ENCODE measurements at regions not wholly inside any gene's neighbourhood (a gene's known extent, or its start where the extent isn't known, plus 50 kb on each side); places are given as distances from the start of the nearest gene placed in this dataset.

DNA sequence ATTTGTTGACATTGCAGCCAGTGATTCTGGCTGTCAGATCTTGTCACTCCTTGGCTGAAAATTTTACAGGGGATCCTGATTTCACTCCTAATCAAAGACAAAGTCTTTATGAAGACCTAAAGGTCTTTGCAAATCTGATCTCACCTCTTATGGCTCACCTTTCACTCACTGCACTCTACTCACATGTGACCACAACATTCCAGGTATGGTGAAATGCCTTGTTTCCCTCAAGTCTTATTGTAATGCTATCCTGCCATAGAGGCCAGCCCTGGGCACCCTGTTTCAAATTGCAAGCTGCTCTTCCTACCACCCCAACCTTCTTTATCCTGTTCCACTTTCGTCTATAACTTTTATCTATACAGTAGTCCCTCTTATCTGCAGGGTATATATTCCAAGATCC lies 200.1 kb downstream of the NDFIP2 start:
- FAIRE-seq, result no peak

GRCh38 chr13:79680485-79680884 lies 199.5 kb downstream of the NDFIP2 start:
- FAIRE-seq, result no peak

- peak; percentile 62 for FAIRE-seq
These were observed 198.4 kb downstream of the NDFIP2 start for GRCh38 chr13:79679334-79679733.

GRCh38 chr13:79678100-79678499 lies 197.1 kb downstream of the NDFIP2 start:
- no peak for FAIRE-seq

GRCh38 chr13:79675931-79676660 lies 195.1 kb downstream of the NDFIP2 start:
- no peak for FAIRE-seq

- no peak for FAIRE-seq
These were observed 194.0 kb downstream of the NDFIP2 start for GRCh38 chr13:79674765-79675515.

DNA sequence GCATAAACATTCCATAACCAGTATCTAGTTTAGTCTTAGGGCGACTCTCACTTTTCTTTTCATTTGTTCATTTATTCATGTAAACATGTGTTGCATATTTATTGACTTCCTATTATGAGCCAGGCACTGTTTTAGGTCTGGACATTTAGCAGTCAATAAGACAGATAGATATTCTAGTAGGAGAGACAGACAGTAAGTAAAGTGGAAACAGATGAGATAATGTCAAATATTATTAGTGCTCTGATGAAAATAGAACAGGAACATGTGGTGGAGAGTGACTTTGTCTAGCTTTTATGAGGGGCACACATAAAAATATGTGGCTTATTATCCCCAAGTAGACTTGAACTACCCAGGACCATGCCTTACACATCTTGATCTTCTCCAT lies 193.0 kb downstream of the NDFIP2 start:
- FAIRE-seq, result no peak

DNA sequence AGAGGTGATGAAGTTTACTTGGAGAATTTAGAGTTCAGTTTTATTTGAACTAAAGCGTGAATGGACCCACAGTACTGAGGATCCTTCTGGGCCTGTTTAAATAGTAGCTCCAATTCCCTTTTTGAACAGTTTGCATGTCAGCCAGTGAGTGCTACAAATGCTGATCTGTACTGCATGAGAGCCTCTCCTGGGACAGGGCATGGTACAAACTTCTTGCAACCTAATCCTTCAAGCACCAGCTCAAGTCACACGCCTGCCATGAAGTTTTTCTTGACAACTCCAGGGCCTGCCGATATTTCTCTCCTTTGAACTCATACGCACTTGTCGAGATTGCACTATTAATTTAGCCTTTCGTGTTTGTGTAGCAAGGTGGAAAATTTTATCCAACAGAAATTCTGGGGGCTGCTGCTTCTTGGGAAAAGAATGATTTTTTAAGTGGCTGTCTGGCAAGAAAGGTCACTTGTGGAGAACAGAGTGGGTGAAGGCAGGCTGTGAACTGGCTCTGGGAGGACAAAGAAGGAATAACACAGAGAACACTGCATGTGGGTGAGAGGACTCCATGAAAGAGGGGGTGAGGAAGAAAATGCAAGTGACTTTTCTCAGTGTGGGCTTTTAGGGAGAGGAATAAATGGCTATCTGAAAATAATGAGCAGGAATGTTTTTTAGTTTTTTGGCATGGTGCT lies 192.5 kb downstream of the NDFIP2 start:
- no peak for FAIRE-seq

- FAIRE-seq, result no peak
These were observed 190.5 kb downstream of the NDFIP2 start for GRCh38 chr13:79671420-79671819.

- FAIRE-seq, result no peak
These were observed 187.3 kb downstream of the NDFIP2 start for GRCh38 chr13:79668201-79668752.

GRCh38 chr13:79667771-79668170 lies 186.8 kb downstream of the NDFIP2 start:
- FAIRE-seq, result no peak

- no peak for FAIRE-seq
These were observed 183.2 kb downstream of the NDFIP2 start for GRCh38 chr13:79663977-79664636.

DNA sequence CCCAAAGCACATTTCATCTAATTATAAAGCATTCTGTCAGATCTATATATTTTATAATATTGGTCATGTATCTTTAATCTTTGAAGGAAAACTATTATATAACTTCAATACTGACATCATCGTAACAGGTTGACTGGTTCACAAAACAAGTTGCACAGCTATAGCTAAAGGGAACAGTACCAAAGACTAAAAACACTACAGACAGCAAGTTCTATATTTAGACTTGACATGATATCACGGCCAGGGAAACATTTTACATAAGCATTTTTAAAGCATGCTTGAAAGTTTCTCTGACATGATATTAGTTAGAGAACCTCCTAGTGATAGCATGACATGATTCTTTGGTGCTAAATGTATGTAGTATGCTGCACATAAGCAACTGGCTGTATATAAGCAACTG lies 182.5 kb downstream of the NDFIP2 start:
- no peak for FAIRE-seq

GRCh38 chr13:79662882-79663281 lies 181.9 kb downstream of the NDFIP2 start:
- FAIRE-seq, result no peak

DNA sequence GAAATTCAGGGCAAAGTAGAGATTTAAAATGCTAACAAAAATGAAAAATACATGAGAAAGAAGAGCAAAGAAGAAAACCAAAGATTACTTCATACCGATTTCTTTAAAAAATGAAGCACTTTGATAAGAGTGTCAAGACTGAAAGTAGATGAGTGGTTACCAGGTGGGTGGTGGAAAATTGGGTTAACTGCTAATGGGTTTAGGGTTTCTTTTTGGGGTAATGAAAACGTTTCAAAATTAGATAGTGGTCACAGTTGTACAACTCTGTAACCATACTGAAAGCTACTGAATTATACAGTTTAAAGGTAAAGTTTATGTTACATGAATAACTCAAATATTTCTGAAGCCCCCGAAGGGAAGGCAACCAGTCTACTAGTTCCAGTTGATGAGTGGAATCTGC lies 179.4 kb downstream of the NDFIP2 start:
- FAIRE-seq, result no peak

- no peak for FAIRE-seq
These were observed 178.2 kb downstream of the NDFIP2 start for GRCh38 chr13:79659121-79659521.

- no peak for FAIRE-seq
These were observed 177.5 kb downstream of the NDFIP2 start for GRCh38 chr13:79658333-79658975.

GRCh38 chr13:79655509-79655908 lies 174.6 kb downstream of the NDFIP2 start:
- no peak for FAIRE-seq

GRCh38 chr13:79654520-79654919 lies 173.6 kb downstream of the NDFIP2 start:
- FAIRE-seq, result no peak

- FAIRE-seq, result no peak
These were observed 169.7 kb downstream of the NDFIP2 start for GRCh38 chr13:79650688-79651087.

GRCh38 chr13:79648191-79648590 lies 167.2 kb downstream of the NDFIP2 start:
- no peak for FAIRE-seq

- FAIRE-seq, result no peak
These were observed 166.6 kb downstream of the NDFIP2 start for GRCh38 chr13:79647533-79647932.

DNA sequence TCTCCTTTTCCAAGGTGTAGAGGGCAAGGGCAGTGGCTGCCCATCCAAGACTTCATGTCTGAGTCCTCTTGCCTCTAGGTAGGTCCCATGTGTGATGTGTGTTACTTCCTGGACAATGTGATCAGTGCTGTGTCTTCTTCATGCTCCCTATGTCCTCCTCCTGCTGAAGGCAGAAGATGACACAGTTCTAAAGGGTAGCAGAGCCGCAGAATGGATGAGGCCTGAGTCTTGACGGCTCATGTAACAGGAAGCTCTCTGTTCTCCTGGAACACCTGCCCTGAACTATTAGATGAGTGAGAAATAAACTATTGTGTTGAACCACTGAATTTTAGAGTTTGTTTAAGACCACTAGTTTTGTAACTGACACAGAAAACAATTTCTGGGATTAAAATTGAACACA lies 165.9 kb downstream of the NDFIP2 start:
- no peak for FAIRE-seq

All from TTC549 (cell line).